HG03439 (cell line): ENCODE measurements at regions not wholly inside any gene's neighbourhood (a gene's known extent, or its start where the extent isn't known, plus 50 kb on each side); places are given as distances from the start of the nearest gene placed in this dataset.
"Not testable (repeated sequence)": the region's sequence is repeated elsewhere in the genome, so short reads cannot be mapped to it uniquely, and the experiment has no call there.

Experiments used
- ATAC-seq: cut with Tn5 transposase; IDR thresholded peaks from one replicate; pipeline ENCODE4 v1.9.1; 2021; ENCODE audit warnings: mild to moderate bottlenecking, moderate library complexity; ENCODE audit not compliant: unreplicated experiment

DNA sequence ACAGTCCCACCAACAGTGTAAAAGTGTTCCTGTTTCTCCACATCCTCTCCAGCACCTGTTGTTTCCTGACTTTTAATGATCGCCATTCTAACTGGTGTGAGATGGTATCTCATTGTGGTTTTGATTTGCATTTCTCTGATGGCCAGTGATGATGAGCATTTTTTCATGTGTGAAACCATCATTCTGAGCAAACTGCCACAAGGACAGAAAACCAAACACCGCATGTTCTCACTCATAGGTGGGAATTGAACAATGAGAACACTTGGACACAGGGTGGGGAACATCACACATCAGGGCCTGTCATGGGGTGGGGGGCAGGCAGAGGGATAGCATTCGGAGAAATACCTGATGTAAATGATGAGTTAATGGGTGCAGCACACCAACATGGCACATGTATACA is 240.8 kb downstream of the FAT3 start:
- not testable (repeated sequence) for ATAC-seq

DNA sequence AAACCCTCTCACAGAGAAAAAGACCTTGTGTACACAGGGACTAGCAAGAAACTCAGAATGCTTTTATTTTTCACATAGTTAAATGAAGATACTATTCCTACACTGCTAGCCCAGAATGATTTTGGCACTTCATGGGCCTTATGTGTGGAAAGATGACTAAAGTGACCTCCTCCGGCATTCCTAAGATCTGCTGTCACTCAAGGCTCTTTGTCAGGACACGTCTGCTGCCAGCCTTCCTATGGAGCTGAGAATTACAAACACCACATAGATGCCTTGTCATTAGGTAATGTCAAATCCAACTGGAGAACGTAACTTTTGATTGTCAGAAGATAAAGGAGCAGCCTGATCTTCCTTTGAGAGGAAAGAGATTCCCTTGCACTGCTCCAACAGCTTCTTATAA is 249.1 kb downstream of the FAT3 start:
- ATAC-seq: no peak

DNA sequence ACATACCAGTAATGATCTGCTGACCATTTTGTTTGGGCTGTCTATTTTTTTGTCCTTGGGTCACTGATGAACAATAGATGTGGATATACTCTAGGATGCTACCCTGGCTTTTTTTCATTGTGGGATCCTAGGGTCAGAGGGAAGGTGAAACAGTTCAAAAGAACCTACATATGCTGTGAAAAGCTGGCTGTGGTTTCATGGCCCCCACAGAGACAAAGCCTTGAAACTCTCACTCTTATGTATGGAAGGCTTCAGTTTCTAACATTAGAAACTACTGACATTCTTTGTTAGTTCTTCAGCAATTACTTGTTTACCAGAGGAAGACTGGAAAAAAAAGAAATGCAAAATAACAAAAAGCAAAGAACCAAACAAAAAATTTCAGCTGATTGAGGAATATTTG is 250.7 kb downstream of the FAT3 start:
- ATAC-seq: no peak

DNA sequence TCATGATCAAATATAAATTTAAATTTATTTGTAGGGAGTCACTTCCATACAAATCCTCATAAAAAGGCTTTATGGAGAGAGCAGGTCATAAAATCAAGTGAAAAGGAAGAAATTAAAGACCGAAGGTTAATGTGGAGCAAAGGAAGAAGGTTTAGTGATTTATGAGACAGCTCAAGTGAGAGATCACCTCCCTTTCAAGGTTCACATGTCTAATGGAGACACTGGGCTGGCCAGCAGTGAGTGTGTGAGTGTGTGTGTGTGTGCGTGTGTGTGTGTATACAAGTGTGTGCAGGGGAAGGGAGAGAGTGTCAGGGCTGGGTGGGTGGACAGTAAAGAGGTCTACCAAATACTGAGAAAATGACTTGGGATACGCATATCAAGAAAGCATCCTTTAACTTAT is 251.2 kb downstream of the FAT3 start:
- ATAC-seq: no peak

DNA sequence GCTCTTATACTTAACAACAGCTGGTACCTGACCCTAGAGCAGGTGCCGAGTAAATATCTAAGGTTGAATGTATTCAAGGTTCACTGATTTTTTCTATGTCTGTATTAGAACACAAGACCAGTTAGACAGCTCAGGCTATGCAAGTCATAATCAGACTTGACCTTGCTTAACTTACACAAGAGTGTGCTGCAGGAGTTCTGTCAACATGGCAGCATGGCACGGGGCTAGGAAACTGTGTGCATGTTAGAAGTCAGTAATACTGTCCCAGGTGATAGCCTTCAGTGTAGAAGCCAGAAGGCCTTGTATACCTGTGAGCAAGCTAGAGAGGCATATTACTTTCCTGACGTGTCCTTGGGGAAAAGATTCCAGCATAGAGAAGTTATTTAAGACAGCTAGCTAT is 253.1 kb downstream of the FAT3 start:
- no peak for ATAC-seq

DNA sequence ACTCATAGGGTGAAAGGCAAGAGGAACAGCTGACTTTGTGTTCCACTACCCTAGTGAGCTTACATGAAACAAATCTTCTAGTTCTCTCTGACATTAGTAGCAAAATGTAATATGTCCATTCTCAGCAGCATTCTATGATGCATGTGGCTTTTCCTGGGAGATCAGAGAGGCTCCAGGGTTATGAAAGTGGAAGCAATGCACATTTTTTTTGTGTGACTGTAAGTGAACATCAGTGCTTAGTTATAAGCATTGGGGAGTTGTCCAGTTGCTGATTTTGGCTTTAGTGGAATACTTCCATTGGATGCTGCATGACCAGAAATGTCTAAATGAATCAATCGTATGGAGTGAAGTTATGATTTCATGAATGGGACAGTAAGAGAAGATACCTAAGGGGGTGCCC is 255.9 kb downstream of the FAT3 start:
- no peak for ATAC-seq

DNA sequence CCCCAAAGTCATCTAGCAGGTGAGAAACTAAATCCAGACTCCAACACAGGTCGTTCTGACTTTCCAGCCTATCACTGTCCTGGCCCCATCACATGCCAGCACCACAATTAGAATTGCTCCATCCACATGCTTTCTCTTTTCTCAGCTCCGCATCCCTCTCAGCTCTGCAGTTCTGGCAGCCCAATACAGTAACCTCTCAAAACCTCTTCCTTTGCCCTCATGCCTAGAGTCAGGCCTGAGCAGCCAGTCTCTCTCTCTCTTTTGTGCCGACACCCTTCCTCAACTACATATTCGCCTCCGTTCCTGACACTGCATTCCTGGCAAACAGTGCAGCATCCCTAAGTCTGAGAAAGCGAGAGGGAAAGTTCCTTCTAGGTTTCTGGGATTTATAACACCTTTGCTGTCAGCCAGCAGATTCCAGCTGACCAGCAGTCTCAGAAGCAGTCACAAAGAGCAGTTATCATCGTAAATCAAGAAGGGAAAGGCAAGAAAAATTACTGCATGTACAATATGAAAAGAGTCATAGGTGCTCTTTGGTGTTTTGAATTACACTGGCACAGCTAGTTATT is 258.0 kb downstream of the FAT3 start:
- ATAC-seq: no peak

DNA sequence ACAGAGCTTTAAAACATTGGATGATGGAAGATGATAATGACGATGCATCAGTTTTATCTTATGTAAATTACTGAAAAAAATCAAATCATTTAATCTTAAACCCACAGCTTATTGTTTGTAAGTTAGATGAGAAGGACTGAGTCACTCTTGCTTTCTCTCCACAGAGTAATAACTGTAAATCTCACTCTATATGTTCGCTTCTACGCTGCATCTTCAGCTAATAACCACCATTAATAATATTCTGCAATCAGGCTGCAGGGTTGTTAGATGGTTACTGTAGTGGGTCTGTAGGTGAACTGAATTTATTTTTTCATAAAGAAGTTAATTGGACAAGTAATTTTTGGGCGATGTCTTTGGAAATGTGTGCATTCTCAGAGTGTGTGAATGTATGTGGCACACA is 260.0 kb downstream of the FAT3 start:
- ATAC-seq: no peak

DNA sequence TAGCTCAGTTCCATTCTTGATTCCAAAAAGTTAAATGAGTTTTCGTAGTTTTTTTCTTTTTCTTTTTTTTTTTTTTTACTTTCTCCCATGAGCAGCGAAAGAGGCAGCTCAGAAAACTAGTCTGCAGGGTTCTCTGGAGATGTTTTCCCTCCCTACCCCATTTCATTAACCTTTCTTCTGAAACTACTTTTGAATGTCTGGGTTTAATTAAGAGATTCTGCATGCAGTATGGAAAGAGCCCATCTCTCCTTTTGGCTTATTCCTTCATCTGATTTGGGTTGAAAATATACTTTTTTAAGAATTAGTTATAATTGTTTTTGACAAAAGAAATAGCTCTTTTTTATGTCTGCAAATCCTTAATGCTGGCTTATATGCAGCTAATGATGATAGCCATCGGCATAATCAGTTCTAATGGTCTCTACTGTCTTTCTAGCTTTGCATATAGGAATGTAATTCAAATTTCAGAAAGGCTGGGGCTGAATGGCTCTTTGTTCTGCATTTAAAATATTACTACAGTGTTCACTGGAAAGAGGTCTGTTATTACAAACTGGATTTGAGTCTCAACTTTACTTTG is 265.3 kb downstream of the FAT3 start:
- ATAC-seq: no peak

DNA sequence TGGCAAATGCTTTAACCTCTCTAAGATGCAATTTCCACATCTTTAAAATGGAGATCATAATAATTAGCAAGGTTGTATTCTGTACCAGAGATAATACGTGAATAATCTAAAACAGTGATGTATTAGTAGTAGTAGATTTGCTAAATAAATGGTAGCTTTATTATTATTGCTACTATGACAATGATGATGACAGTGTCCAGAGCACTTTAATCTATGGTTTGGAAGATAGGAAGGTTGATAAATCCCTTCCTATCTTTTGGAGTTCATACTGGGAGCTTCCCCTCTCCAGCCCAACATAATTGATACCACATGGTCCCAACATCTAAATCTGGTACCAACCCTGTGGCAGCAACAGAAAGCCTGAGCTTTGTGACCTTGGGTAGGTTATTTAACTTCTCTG is 267.8 kb downstream of the FAT3 start:
- no peak for ATAC-seq

DNA sequence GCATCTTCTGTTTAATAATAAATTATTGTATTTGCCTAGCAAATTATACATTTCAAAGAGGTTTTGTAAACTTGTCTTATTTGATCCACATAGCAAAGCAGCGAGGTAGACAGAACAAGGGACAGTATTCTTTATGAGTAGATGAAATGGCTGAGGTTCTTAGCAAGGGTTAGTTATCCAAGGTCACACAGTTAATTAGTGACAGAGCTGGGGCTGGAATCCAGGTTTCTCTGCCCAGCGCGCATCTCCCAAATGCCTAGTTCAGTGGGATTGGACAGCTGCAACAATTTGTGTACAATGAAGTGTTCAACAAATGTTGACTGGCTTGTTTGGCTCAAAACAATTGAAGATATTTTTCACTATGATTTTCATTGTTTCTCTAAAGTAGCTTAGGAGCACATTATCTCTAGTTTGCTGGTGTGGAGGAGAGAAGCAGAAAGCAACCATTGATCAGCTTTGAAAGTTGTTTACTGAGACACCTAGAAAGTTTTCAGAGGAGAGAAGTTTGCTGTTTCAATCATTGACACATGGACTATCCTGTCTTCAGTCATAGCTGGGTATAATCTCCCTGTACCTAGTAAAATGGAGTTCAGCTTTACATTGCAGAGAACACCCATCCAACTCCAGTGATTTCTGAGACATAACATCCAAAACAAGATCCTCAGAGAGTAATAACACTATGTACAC is 270.6 kb downstream of the FAT3 start:
- ATAC-seq: no peak

DNA sequence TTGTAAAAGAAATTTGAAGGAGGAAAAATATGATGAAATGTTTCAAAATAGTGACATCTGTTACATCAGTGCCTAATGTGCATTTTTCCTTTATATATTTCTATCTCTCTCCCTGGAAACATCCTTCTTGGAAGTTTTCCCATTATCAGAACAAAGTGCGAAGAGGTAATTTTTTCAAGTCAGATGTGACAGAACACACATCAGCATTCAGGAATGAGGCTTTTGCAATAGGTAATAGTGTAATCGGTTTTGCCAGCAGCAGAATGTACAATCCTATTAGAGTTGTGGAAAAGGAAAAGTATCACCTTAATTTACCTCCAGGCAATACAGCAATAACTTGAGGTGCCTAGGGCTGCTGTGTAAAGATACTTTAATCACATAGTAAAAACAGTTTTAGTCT is 275.8 kb downstream of the FAT3 start:
- no peak for ATAC-seq

DNA sequence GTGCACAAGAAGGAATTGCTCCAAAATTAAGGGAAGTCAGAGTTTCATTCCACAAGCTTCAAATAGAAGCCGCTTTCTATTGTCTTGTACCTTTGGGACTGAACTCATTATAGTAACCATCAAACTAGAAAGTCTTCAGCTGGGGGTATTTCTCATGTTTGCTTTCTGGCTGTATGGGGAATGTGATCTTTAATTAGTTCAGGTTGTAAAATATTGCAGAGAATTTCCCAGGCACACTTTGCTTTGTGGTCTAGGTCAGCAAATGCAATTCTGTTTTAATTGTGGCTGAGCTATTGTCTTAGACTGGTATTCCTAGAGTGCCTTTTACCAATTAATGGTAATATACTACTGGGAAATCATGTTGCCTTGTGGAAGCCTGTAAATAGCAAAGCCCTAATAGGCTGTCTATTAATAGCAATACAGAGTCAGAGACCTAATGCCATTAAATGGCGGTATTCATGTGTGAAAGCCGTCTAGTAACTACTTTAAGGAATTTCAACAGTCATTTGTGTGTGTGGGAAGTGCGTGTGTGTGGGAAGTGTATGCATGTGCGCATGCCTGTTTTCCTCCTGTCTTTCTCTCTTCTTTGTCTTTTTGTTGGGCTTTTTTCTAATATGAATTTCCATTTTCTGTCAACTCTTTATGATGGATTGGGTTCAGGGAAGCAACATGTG is 276.6 kb downstream of the FAT3 start:
- ATAC-seq: no peak

DNA sequence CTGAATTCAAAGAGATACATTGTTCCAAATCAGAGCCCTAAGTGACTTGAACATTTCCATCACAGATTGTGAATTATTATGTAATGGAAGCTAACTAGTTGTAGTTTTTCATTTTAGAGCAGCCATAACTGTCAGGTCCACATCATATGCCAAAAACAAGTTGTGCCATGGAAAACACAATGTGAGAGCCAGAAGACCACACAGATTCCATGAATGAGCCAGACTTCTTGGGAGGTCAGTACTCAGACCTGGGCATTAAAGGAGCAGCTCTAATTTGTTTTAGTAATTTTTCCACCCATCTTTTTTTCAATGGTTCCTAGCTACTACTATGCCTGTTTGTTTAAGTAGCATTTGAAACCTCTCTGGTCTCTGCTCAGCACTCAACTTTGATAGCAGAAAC is 279.4 kb downstream of the FAT3 start:
- ATAC-seq: no peak

DNA sequence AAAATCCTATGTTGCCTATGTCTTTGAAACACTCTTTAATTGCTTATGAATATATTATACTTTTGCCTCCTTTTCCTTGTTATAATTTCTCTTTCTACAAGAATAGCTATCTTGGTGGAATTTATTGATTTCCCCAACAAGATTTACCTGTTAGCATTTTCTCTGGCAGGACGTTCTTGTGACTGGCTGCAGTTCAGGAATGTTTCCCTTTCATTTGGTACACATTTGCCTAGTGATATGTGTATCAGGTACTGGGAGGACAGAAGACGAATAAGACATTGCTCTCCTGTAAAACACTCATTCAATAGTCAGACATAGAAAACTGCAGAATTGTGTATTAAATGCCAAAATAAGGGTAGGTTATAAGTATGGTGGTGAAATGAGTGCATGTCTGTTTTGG is 279.9 kb downstream of the FAT3 start:
- no peak for ATAC-seq

DNA sequence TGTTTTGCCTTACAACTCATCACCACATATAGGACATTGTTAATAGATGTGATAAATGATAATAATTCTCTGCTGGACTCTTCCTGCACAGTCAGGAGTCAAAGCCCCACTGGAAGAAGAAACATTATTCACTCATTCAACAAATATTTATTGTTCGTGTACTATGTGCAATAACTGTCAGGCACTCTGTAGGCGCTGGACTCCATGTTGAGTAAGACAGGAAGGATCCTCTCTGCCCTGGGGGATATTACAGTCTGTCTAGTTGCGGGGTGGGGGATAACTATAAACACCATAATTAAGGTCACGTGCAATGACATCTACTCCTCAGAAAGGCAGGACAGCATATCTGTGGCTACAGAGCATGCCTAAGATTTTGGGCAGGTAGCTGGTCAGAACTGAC is 281.1 kb downstream of the FAT3 start:
- no peak for ATAC-seq

DNA sequence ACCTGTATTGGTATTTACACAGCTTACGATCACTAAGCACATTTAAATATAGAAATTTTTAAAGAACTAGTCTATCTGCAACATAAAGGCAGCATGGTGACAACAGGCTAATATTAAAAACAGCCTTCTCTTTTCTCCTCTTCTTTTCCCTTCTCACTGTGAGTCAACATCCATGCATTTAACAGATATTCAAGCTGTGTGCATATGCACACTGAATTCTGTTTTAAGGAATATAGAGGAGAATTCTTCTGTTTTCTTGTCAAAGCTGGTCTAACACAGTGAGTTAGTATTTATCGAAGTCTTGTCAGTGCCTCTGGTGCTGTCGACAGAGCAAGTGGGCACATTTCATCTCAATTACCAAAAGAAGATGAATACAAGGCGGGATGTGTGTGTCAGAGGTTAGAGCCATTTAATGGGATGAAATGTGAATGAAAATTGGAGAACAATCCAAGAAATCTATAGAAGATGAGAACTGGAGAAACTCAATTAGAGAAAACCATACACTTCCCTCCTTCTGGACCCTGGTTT is 282.3 kb downstream of the FAT3 start:
- ATAC-seq: no peak

DNA sequence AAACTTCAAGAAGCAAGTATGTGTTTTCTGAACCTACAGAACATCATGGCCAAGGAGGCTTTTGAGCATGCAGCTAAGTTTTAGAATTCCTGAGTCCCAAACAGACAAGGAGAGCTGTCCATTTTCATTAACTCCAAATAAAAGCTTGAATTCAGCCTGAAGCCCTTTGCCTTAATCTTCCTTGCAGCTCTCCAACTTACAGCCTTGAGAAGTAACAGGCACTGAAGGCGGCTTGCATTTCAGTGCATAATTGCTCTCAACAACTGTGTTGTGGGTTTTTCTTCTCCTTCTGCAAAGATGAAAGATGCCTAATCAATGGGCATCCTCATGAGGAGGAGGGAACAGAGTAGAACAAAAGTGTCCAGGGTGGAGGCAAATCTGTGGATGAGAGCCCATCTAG is 286.0 kb downstream of the FAT3 start:
- no peak for ATAC-seq

DNA sequence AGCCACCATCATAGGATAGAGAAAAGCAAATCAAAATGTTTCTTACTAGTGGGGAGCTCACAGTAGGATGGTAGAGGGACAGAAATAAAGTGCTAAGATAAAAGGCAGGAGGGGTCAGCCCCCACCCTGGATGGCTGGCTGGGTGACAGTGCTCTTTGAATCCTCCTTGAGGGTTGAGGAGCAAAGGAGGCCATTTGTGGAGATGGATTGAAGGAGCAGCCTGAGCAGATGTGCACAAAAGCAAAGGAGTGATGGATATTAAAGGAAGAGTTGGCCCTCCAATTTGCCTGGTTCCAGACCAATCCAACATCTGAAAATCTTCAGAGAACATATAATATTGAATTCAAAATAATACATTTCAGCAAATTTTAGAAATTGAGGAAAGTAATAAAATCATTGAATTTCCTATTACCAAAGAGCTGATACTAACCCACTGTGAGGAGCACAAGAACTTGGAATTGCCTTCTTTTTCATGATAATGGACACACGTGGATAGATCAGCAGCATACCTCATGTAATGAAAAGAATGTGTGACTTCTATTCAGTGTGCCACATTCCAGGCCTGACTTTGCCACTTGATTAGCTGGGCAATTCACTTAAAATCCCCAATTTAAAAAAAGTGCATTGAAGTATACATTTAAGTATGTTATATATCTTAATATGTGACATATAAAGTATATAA is 287.0 kb downstream of the FAT3 start:
- ATAC-seq: no peak

DNA sequence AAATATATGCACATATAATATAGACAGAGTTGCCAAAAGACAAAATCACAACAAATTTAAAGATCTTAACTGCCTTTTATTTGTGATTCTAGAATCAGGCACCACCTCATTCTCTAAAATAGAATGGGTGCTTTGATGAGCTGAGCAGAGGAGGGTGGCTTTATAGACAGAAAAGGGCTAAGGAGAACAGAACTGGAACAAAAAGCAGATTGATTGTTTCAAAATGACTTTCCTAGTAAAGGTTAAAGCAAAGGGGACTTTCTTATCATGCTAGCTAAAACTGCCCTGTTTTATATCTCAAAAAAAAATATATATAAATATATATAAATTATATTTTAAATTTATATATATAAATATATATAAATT is 287.6 kb downstream of the FAT3 start:
- ATAC-seq: no peak

DNA sequence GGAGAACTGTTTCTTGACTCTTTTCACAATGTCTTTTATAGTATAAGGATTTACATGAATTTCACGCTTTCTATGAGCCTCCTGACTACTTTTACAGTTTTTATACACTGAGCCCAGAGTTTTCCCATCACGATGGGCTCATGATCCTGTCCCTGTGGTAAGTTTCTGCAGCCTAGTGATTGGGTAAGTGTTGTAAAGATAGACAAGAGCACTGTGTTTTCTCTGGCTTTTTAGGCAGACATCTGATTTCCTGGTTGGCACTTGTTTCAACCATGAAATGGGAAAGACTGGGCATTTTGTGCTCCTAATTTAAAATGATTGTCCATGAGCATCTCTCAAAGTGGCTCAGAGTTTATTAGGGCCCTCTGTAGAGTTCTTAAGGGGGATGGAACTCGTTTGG is 299.0 kb downstream of the FAT3 start:
- no peak for ATAC-seq

DNA sequence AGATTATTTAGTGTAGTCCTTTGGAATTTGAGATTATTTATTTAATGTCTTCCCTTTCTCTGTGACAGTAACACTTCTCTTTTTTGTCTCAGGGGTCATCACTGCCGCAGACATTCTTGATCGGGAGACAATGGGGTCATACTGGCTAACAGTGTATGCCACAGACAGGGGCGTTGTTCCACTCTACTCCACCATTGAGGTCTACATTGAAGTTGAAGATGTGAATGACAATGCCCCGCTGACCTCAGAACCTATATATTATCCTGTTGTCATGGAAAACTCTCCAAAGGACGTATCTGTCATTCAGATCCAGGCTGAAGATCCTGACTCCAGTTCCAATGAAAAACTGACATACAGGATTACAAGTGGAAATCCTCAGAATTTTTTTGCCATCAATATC is 299.9 kb downstream of the FAT3 start:
- no peak for ATAC-seq
